ENCODE measurements at regions not wholly inside any gene's neighbourhood (a gene's known extent, or its start where the extent isn't known, plus 50 kb on each side); places are given as distances from the start of the nearest gene placed in this dataset. TPM values are rescaled to one million over a fixed set of nuclear protein-coding genes. Genes with fewer than 3 reads are reported as not detected.

DNA sequence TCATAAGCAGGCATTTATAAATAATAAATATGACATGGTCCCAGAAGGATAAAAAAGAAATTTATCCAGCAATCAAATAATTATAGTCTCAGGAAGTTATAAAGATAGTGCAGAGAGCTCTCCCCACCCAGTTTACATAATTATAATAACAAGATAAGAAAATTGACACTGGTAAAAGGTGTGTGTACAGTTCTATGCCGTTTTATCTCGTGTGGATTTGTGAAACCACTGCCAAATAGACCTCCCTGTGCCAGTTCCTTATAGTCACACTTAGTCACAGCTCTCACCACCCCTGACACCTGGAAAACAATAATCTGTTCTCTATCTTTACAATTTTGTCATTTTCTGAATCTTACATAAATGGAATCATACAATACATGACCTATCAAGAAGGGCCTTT is 320.1 kb downstream of the KBTBD8 start:
- POLR2A ChIA-PET, result no interaction called here
- H3K27me3 Mint-ChIP-seq (ENCODE audit: insufficient read depth, unreplicated experiment), result no peaks in the 10 kb centered on the region

DNA sequence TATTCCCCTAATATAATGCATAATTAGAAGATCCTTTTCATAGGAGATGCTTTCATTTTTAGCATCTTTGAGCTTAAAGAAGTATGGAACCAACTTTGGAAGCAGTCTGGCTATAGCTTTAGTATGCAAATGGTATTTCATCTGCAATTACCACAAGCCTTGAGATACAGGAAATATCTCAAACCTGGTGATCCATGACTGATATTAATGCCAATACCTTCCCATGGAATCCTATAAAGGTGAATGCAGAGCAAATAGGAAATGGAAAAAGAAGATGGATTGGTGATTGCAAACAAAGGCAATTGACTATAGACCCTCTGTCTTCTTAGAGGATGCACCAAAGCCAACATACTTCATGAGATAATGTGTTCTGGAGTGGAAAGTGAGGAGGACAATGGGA is 326.4 kb downstream of the KBTBD8 start:
- Mint-ChIP-seq H3K4me3 (ENCODE audit: unreplicated experiment) (no peak overlapping the region), H3K27me3 (ENCODE audit: insufficient read depth, unreplicated experiment) (no peaks in the 10 kb centered on the region), H3K36me3 (ENCODE audit: insufficient read depth, unreplicated experiment) (peaks cover 4% of the 10 kb centered on the region), H3K27ac (ENCODE audit: low read depth, unreplicated experiment) (no peak overlapping the region), H3K4me1 (ENCODE audit: insufficient read depth, unreplicated experiment) (no peaks in the 10 kb centered on the region), H3K9me3 (ENCODE audit: unreplicated experiment) (no peaks in the 10 kb centered on the region)
- no TSS peak for BruUV-seq (replicated peaks)
- TF ChIP-seq, protein P1, sequence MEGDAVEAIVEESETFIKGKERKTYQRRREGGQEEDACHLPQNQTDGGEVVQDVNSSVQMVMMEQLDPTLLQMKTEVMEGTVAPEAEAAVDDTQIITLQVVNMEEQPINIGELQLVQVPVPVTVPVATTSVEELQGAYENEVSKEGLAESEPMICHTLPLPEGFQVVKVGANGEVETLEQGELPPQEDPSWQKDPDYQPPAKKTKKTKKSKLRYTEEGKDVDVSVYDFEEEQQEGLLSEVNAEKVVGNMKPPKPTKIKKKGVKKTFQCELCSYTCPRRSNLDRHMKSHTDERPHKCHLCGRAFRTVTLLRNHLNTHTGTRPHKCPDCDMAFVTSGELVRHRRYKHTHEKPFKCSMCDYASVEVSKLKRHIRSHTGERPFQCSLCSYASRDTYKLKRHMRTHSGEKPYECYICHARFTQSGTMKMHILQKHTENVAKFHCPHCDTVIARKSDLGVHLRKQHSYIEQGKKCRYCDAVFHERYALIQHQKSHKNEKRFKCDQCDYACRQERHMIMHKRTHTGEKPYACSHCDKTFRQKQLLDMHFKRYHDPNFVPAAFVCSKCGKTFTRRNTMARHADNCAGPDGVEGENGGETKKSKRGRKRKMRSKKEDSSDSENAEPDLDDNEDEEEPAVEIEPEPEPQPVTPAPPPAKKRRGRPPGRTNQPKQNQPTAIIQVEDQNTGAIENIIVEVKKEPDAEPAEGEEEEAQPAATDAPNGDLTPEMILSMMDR (IDR thresholded peaks at IDR 0.05; ENCODE audit: unreplicated experiment), result no peak
- POLR2A ChIA-PET, result no interaction called here
- CTCF ChIA-PET, result interaction anchor here (0.6 to 0.9 kb wide), 3 partner anchors 33 to 1554 kb away, joined by 3 read pairs; no protein-coding TSS in a partner anchor
- DNase-seq (ENCODE audit: unreplicated experiment), result no peak
- intact Hi-C loops (cut with micrococcal nuclease), result no loop called here

More for the DNA sequence above, 320.1 kb downstream of the KBTBD8 start:
- Mint-ChIP-seq H3K27ac (ENCODE audit: low read depth, unreplicated experiment) (no peak overlapping the region), H3K9me3 (ENCODE audit: unreplicated experiment) (no peaks in the 10 kb centered on the region), H3K36me3 (ENCODE audit: insufficient read depth, unreplicated experiment) (no peaks in the 10 kb centered on the region), H3K4me3 (ENCODE audit: unreplicated experiment) (no peak overlapping the region), H3K4me1 (ENCODE audit: insufficient read depth, unreplicated experiment) (no peaks in the 10 kb centered on the region)
- intact Hi-C loops (cut with micrococcal nuclease), result no loop called here
- no TSS peak for BruUV-seq (replicated peaks)
- DNase-seq (ENCODE audit: unreplicated experiment), result no peak
- CTCF ChIA-PET, result no interaction called here
- TF ChIP-seq, protein P1 (IDR thresholded peaks at IDR 0.05; ENCODE audit: unreplicated experiment), result no peak

Small RNAs in the stretch of these regions (microRNA-seq; reads per million reads assigned to microRNA genes)
- not detected for gene MIR4272
